PC-9 (cell line): ENCODE measurements at regions not wholly inside any gene's neighbourhood (a gene's known extent, or its start where the extent isn't known, plus 50 kb on each side); places are given as distances from the start of the nearest gene placed in this dataset.

Experiments
- BruUV-seq: library from RNA; stranded (reverse); fragments of 400-500 nt; replicated peaks from 2 replicates; lab custom pipeline; 2021; lab: Mats Ljungman, UMichigan
- CTCF ChIA-PET: fragments of 300-600 bp; sonication (Branson Sonifier 250); formaldehyde crosslinking; loops from one replicate; lab custom pipeline; 2022; ENCODE audit warnings: antibody characterized with exemption; lab: Charles Lee
- POLR2A ChIA-PET: fragments of 300-600 bp; sonication (Branson Sonifier 250); formaldehyde crosslinking; loops from one replicate; lab custom pipeline; 2022; ENCODE audit warnings: antibody characterized with exemption; ENCODE audit not compliant: unreplicated experiment; lab: Charles Lee
- DNase-seq, 2 experiments: peaks; one replicate each; pipeline versions ENCODE4 v3.0.0 to v3.0.0-alpha.2; 2015 to 2022; ENCODE audit warnings: mixed read lengths in 1 of 2
- H2AFZ ChIP-seq: fragments of 200-600 bp; sonication (generic); 2 replicates; pipeline ENCODE4 v1.8.1; 2017; ENCODE audit warnings: antibody characterized with exemption
- H3F3A ChIP-seq: fragments of 200-600 bp; sonication (generic); 2 replicates; pipeline ENCODE4 v1.8.1; 2017; ENCODE audit warnings: antibody characterized with exemption, mild to moderate bottlenecking, low read depth; ENCODE audit not compliant: insufficient read depth
- H3K27ac ChIP-seq: fragments of 200-600 bp; sonication (generic); 2 replicates; pipeline ENCODE4 v1.6.1; 2016; ENCODE audit warnings: mixed run types
- H3K27me3 ChIP-seq: fragments of 200-600 bp; sonication (generic); 2 replicates; pipeline ENCODE4 v1.6.1; 2016; ENCODE audit warnings: low read depth, mixed run types; ENCODE audit not compliant: insufficient read depth
- H3K36me3 ChIP-seq: fragments of 200-600 bp; sonication (generic); 2 replicates; pipeline ENCODE4 v1.6.1; 2016; ENCODE audit warnings: low read depth, mixed run types
- H3K4me1 ChIP-seq: fragments of 200-600 bp; sonication (generic); replicated peaks from 2 replicates; pipeline ENCODE4 v1.6.1; 2016; ENCODE audit warnings: mixed run types; ENCODE audit not compliant: insufficient read depth
- H3K4me2 ChIP-seq: fragments of 200-600 bp; sonication (generic); 2 replicates; pipeline ENCODE4 v1.6.1; 2017; ENCODE audit warnings: mixed run types
- H3K4me3 ChIP-seq: fragments of 200-600 bp; sonication (generic); 2 replicates; pipeline ENCODE4 v1.6.1; 2016; ENCODE audit warnings: mixed run types
- H3K79me2 ChIP-seq: fragments of 200-600 bp; sonication (generic); 2 replicates; pipeline ENCODE4 v1.6.1; 2017; ENCODE audit warnings: low read depth, mixed run types
- H3K9me2 ChIP-seq: fragments of 200-600 bp; sonication (generic); 2 replicates; pipeline ENCODE4 v1.8.1; 2017; ENCODE audit warnings: mild to moderate bottlenecking; ENCODE audit not compliant: insufficient read depth
- H3K9me3 ChIP-seq: fragments of 200-600 bp; sonication (generic); 2 replicates; pipeline ENCODE4 v1.8.1; 2016; ENCODE audit warnings: low read depth; ENCODE audit not compliant: insufficient read depth
- H4K20me1 ChIP-seq: fragments of 200-600 bp; sonication (generic); 2 replicates; pipeline ENCODE4 v1.8.1; 2017; ENCODE audit not compliant: insufficient read depth
- EZH2 ChIP-seq: fragments of 200-600 bp; sonication (generic); IDR thresholded peaks from 2 replicates; pipeline ENCODE4 v1.8.0; 2017; ENCODE audit warnings: antibody characterized with exemption, low read depth
- intact Hi-C: fragments of 100-400 bp; cut with micrococcal nuclease; formaldehyde crosslinking; loops from one replicate; pipeline ENCODE4 v1.10.0; 2022; ENCODE audit not compliant: unreplicated experiment
- TF ChIP-seq, protein P1 (sequence below): fragments of 200-600 bp; sonication (generic); conservative IDR thresholded peaks from 2 replicates; pipeline ENCODE4 v1.6.1; 2017; ENCODE audit warnings: mixed run types, antibody characterized with exemption, mild to moderate bottlenecking, moderate library complexity

GRCh38 chr20:57782631-57783041 is 72.8 kb upstream of the PMEPA1 start:
- Histone ChIP-seq H3K4me3 (no peak overlapping the region), H3K27me3 (no peaks in the 10 kb centered on the region), H4K20me1 (no peaks in the 10 kb centered on the region), H2AFZ (no peak overlapping the region), H3K4me2 (no peak overlapping the region), H3K4me1 (peaks cover 13% of the 10 kb centered on the region), H3F3A (no peaks in the 10 kb centered on the region), H3K9me3 (no peaks in the 10 kb centered on the region), H3K36me3 (no peaks in the 10 kb centered on the region), H3K27ac (no peak overlapping the region), H3K9me2 (no peaks in the 10 kb centered on the region), H3K79me2 (no peaks in the 10 kb centered on the region)
- CTCF ChIA-PET = no interaction called here
- intact Hi-C loops = no loop called here
- no peak for TF ChIP-seq EZH2
- TF ChIP-seq, protein P1, sequence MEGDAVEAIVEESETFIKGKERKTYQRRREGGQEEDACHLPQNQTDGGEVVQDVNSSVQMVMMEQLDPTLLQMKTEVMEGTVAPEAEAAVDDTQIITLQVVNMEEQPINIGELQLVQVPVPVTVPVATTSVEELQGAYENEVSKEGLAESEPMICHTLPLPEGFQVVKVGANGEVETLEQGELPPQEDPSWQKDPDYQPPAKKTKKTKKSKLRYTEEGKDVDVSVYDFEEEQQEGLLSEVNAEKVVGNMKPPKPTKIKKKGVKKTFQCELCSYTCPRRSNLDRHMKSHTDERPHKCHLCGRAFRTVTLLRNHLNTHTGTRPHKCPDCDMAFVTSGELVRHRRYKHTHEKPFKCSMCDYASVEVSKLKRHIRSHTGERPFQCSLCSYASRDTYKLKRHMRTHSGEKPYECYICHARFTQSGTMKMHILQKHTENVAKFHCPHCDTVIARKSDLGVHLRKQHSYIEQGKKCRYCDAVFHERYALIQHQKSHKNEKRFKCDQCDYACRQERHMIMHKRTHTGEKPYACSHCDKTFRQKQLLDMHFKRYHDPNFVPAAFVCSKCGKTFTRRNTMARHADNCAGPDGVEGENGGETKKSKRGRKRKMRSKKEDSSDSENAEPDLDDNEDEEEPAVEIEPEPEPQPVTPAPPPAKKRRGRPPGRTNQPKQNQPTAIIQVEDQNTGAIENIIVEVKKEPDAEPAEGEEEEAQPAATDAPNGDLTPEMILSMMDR = no peak
- POLR2A ChIA-PET = no interaction called here
- no peak for DNase-seq
- BruUV-seq = no TSS peak

- Histone ChIP-seq H3K27ac (no peak overlapping the region), H3K27me3 (no peaks in the 10 kb centered on the region), H3K36me3 (no peaks in the 10 kb centered on the region), H3K4me3 (no peak overlapping the region), H3K9me2 (no peaks in the 10 kb centered on the region), H3K4me2 (no peak overlapping the region), H3F3A (no peaks in the 10 kb centered on the region), H4K20me1 (no peaks in the 10 kb centered on the region), H3K79me2 (no peaks in the 10 kb centered on the region), H3K4me1 (peaks cover 13% of the 10 kb centered on the region), H2AFZ (no peak overlapping the region), H3K9me3 (no peaks in the 10 kb centered on the region)
- ChIA-PET POLR2A (no interaction called here), CTCF (no interaction called here)
- intact Hi-C loops = no loop called here
- TF ChIP-seq, protein P1 = no peak
- no peak for TF ChIP-seq EZH2
- no TSS peak for BruUV-seq
- no peak for DNase-seq
These were observed 72.1 kb upstream of the PMEPA1 start for GRCh38 chr20:57781901-57782300.

GRCh38 chr20:57780906-57781305 is 71.1 kb upstream of the PMEPA1 start:
- intact Hi-C loops = no loop called here
- ChIA-PET POLR2A (no interaction called here), CTCF (no interaction called here)
- no peaks in the 10 kb centered on the region for H4K20me1 ChIP-seq
- H3K4me1 ChIP-seq = peaks cover 13% of the 10 kb centered on the region
- TF ChIP-seq, protein P1 = no peak
- TF ChIP-seq EZH2 = no peak
- no peak overlapping the region for H3K4me3 ChIP-seq
- DNase-seq = no peak
- BruUV-seq = no TSS peak
- no peaks in the 10 kb centered on the region for H3K27me3 ChIP-seq
- no peaks in the 10 kb centered on the region for H3K79me2 ChIP-seq
- no peaks in the 10 kb centered on the region for H3K9me2 ChIP-seq
- H3K4me2 ChIP-seq = no peak overlapping the region
- H3K36me3 ChIP-seq = no peaks in the 10 kb centered on the region
- no peaks in the 10 kb centered on the region for H3K9me3 ChIP-seq
- H2AFZ ChIP-seq = no peak overlapping the region
- no peaks in the 10 kb centered on the region for H3F3A ChIP-seq
- no peak overlapping the region for H3K27ac ChIP-seq
